ENCODE measurements at regions not wholly inside any gene's neighbourhood (a gene's known extent, or its start where the extent isn't known, plus 50 kb on each side); places are given as distances from the start of the nearest gene placed in this dataset.

DNA sequence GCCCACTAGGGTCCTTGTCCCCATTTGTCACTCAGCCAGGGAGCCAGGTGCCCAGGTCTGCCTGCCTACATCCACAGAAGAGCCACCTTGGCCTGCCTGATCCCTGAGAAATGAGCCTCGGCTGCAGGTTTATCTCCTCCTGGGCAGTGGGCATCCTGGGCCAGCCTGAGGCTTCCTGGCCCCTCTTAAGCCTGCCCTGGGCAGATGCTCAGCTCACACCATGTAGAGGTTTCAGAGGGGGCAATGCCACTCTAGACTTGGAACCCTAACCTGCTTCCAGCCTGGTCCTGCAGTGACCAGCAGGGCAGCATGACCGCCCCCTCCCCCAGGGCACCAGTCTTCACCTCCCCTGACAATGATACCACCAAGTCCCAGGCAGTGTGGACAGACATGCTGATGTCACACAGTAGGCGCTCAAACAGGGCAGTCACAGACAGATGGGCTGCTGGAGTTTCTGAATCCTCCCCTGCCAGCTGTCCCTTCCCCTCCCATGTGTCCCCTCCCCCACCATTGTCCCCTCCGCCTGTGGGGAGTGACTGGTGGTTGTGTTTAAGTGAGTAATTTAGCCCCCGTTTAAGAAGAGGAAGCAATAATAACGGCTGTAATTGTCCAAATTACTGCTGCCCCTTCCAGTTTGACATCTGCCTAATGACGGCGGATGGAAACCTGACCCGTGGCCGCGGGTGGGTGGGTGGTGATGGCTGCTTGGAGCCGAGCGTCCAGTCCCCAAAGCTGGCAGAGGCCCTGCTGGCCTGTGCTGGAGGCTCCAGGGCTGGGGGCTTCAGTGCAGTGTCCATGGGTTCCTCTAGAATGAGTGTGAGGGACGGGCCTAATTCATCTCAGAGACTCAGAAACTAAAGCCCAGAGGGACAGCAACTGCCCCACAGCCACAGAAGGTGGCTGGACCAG is 147.7 kb downstream of the BARX1 start:
- TF ChIP-seq, protein P1, sequence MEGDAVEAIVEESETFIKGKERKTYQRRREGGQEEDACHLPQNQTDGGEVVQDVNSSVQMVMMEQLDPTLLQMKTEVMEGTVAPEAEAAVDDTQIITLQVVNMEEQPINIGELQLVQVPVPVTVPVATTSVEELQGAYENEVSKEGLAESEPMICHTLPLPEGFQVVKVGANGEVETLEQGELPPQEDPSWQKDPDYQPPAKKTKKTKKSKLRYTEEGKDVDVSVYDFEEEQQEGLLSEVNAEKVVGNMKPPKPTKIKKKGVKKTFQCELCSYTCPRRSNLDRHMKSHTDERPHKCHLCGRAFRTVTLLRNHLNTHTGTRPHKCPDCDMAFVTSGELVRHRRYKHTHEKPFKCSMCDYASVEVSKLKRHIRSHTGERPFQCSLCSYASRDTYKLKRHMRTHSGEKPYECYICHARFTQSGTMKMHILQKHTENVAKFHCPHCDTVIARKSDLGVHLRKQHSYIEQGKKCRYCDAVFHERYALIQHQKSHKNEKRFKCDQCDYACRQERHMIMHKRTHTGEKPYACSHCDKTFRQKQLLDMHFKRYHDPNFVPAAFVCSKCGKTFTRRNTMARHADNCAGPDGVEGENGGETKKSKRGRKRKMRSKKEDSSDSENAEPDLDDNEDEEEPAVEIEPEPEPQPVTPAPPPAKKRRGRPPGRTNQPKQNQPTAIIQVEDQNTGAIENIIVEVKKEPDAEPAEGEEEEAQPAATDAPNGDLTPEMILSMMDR (IDR thresholded peaks at IDR 0.05): no peak
- TF ChIP-seq POLR2A (IDR thresholded peaks at IDR 0.05): no peak
- TF ChIP-seq POLR2AphosphoS5 (IDR thresholded peaks at IDR 0.05): no peak
- TF ChIP-seq EP300 (IDR thresholded peaks at IDR 0.05): no peak

Data from upper lobe of left lung (tissue), 4 donors.